Activated T-helper 17 cell treated with anti-CD3 and anti-CD28 coated beads, Interleukin-2, amount 50 U/mL, for 72 hours (primary cell): ENCODE measurements at regions not wholly inside any gene's neighbourhood (a gene's known extent, or its start where the extent isn't known, plus 50 kb on each side); places are given as distances from the start of the nearest gene placed in this dataset.

Source experiments
- ATAC-seq: fragments of 150-1000 bp; cut with Tn5 transposase; replicated peaks from 2 replicates; pipeline ENCODE4 v1.10.0; 2021; ENCODE audit warnings: mild to moderate bottlenecking, moderate library complexity
- H3K27ac Mint-ChIP-seq: one replicate; pipeline ENCODE4 v1.8.0; 2022; ENCODE audit warnings: mixed read lengths
- H3K27me3 Mint-ChIP-seq: one replicate; pipeline ENCODE4 v1.8.0; 2022; ENCODE audit warnings: mixed read lengths
- H3K36me3 Mint-ChIP-seq: one replicate; pipeline ENCODE4 v1.8.0; 2022; ENCODE audit warnings: low read depth, mild to moderate bottlenecking, mixed read lengths
- H3K4me1 Mint-ChIP-seq: one replicate; pipeline ENCODE4 v1.8.0; 2022; ENCODE audit warnings: mixed read lengths
- H3K4me3 Mint-ChIP-seq: one replicate; pipeline ENCODE4 v1.8.0; 2022; ENCODE audit warnings: mild to moderate bottlenecking, mixed read lengths
- H3K9me3 Mint-ChIP-seq: one replicate; pipeline ENCODE4 v1.8.0; 2022; ENCODE audit warnings: mixed read lengths

DNA sequence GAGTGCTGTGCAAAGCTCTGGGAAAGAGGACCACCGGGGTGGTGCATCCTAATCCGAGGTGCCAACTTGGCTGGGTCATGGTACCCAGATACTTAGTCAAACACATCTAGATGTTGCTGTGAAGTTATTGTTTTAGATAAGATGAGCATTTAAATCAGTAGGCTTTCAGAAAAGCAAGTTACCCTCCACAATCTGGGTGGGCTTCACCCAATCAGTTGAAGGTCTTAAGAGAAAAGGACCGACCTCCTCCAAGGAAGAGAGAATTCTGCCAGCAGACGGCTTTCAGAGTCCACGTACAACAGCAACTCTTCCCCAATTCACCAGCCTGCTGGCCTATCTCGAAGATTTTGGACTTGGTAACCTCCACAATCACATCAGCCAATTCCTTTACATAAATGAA, 338.1 kb downstream of the C16orf95 start:
- H3K27ac Mint-ChIP-seq: no peak overlapping the region
- no peaks in the 10 kb centered on the region for H3K9me3 Mint-ChIP-seq
- no peak overlapping the region for H3K4me3 Mint-ChIP-seq
- H3K4me1 Mint-ChIP-seq: no peaks in the 10 kb centered on the region
- H3K27me3 Mint-ChIP-seq: peaks cover 7% of the 10 kb centered on the region
- no peak for ATAC-seq
- H3K36me3 Mint-ChIP-seq: no peaks in the 10 kb centered on the region

- H3K27ac Mint-ChIP-seq: no peak overlapping the region
- no peak overlapping the region for H3K4me3 Mint-ChIP-seq
- no peaks in the 10 kb centered on the region for H3K4me1 Mint-ChIP-seq
- H3K9me3 Mint-ChIP-seq: no peaks in the 10 kb centered on the region
- ATAC-seq: no peak
- H3K36me3 Mint-ChIP-seq: no peaks in the 10 kb centered on the region
- H3K27me3 Mint-ChIP-seq: peaks cover 7% of the 10 kb centered on the region
These were observed 337.1 kb downstream of the C16orf95 start for GRCh38 chr16:86979984-86980553.

GRCh38 chr16:86980644-86981043, 336.5 kb downstream of the C16orf95 start:
- H3K4me1 Mint-ChIP-seq: no peaks in the 10 kb centered on the region
- no peak overlapping the region for H3K27ac Mint-ChIP-seq
- H3K36me3 Mint-ChIP-seq: no peaks in the 10 kb centered on the region
- H3K9me3 Mint-ChIP-seq: no peaks in the 10 kb centered on the region
- ATAC-seq: no peak
- peaks cover 7% of the 10 kb centered on the region for H3K27me3 Mint-ChIP-seq
- H3K4me3 Mint-ChIP-seq: no peak overlapping the region

DNA sequence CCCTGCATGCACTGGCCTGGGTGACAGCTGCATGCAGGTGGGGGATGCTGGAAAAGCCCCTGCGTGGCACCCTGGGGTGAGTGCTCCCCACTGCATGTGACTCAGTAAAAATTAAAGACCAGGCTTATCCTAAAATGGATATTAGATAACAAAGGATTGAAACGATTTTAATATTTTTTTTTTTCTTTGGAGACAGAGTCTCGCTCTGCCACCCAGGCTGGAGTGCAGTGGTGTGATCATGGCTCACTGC, 334.9 kb downstream of the C16orf95 start:
- Mint-ChIP-seq H3K36me3 (no peaks in the 10 kb centered on the region), H3K27me3 (peaks cover 7% of the 10 kb centered on the region), H3K4me1 (no peaks in the 10 kb centered on the region), H3K4me3 (no peak overlapping the region), H3K27ac (no peak overlapping the region), H3K9me3 (no peaks in the 10 kb centered on the region)
- no peak for ATAC-seq

DNA sequence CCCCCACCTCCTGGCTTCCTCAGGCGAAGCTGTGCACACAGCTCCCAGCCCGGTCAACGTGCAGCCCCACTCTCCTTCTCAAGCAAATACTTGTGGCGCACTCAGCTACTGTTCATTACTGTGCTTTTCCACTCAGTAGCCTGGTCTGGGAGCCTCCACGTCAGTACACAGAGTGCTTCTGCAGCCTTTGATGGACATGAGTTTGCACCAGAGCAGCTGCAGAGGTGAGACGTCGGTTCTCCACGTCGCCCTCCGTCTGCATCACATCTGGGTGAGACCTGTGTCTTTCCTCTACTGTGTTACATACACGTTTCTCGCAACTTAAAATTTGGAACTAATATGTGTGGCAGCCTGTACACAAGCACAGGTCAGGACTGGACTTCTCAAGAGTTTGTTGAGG, 334.3 kb downstream of the C16orf95 start:
- H3K4me1 Mint-ChIP-seq: no peaks in the 10 kb centered on the region
- no peak overlapping the region for H3K4me3 Mint-ChIP-seq
- no peak for ATAC-seq
- peaks cover 7% of the 10 kb centered on the region for H3K27me3 Mint-ChIP-seq
- H3K9me3 Mint-ChIP-seq: no peaks in the 10 kb centered on the region
- H3K27ac Mint-ChIP-seq: no peak overlapping the region
- no peaks in the 10 kb centered on the region for H3K36me3 Mint-ChIP-seq

DNA sequence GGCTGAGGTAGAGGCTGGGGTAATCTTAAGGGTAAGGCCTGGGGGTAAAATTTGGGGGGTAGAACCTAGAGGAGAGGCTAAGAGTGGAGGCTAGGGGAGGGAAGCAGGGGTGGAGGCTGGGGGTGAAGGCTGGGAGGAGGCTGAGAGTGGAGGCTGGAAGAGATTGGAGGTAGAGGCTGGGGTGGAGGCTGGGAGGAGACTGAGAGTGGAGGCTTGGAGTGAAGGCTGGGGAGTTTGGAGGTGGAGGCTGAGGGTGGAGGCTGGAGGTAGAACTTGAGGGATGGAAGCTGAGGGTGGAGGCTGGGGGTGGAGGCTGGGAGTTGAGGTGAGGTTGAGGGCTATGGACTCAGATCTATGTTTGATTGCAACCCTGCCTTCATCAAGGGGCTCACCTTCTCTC, 333.6 kb downstream of the C16orf95 start:
- H3K27me3 Mint-ChIP-seq: peaks cover 7% of the 10 kb centered on the region
- no peak for ATAC-seq
- no peaks in the 10 kb centered on the region for H3K9me3 Mint-ChIP-seq
- H3K27ac Mint-ChIP-seq: no peak overlapping the region
- no peak overlapping the region for H3K4me3 Mint-ChIP-seq
- no peaks in the 10 kb centered on the region for H3K4me1 Mint-ChIP-seq
- no peaks in the 10 kb centered on the region for H3K36me3 Mint-ChIP-seq

GRCh38 chr16:86984343-86984742, 332.8 kb downstream of the C16orf95 start:
- no peaks in the 10 kb centered on the region for H3K36me3 Mint-ChIP-seq
- no peak overlapping the region for H3K4me3 Mint-ChIP-seq
- ATAC-seq: no peak
- no peak overlapping the region for H3K27ac Mint-ChIP-seq
- no peaks in the 10 kb centered on the region for H3K4me1 Mint-ChIP-seq
- no peaks in the 10 kb centered on the region for H3K9me3 Mint-ChIP-seq
- peaks cover 7% of the 10 kb centered on the region for H3K27me3 Mint-ChIP-seq

- ATAC-seq: no peak
- Mint-ChIP-seq H3K4me3 (no peak overlapping the region), H3K4me1 (no peaks in the 10 kb centered on the region), H3K9me3 (no peaks in the 10 kb centered on the region), H3K36me3 (no peaks in the 10 kb centered on the region), H3K27me3 (peaks cover 7% of the 10 kb centered on the region), H3K27ac (no peak overlapping the region)
These were observed 332.1 kb downstream of the C16orf95 start for GRCh38 chr16:86984991-86985647.

- Mint-ChIP-seq H3K4me1 (no peaks in the 10 kb centered on the region), H3K36me3 (no peaks in the 10 kb centered on the region), H3K27ac (no peak overlapping the region), H3K9me3 (no peaks in the 10 kb centered on the region), H3K4me3 (no peak overlapping the region), H3K27me3 (peaks cover 9% of the 10 kb centered on the region)
- no peak for ATAC-seq
These were observed 331.6 kb downstream of the C16orf95 start for GRCh38 chr16:86985648-86986015.

DNA sequence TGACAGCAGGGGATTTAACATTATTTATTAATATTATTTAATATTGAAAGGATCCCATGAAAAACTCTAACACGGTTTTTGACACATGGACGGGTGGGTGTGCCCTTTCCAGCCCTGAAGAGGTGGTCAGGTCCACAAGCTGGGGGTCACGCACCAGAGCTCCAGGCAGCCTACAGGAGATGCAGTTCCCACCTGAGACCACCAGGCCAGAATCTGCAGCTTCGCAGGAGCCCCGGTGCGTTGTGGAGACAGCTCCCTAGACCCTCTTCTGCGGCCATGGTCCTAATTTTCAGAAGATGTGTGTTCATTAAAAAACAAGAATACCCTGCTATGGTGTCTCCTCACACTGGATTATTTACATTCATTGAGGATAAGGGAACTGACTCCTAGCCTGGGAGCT, 331.1 kb downstream of the C16orf95 start:
- H3K4me1 Mint-ChIP-seq: no peaks in the 10 kb centered on the region
- no peak for ATAC-seq
- H3K27ac Mint-ChIP-seq: no peak overlapping the region
- H3K9me3 Mint-ChIP-seq: no peaks in the 10 kb centered on the region
- H3K27me3 Mint-ChIP-seq: peaks cover 12% of the 10 kb centered on the region
- no peaks in the 10 kb centered on the region for H3K36me3 Mint-ChIP-seq
- no peak overlapping the region for H3K4me3 Mint-ChIP-seq

DNA sequence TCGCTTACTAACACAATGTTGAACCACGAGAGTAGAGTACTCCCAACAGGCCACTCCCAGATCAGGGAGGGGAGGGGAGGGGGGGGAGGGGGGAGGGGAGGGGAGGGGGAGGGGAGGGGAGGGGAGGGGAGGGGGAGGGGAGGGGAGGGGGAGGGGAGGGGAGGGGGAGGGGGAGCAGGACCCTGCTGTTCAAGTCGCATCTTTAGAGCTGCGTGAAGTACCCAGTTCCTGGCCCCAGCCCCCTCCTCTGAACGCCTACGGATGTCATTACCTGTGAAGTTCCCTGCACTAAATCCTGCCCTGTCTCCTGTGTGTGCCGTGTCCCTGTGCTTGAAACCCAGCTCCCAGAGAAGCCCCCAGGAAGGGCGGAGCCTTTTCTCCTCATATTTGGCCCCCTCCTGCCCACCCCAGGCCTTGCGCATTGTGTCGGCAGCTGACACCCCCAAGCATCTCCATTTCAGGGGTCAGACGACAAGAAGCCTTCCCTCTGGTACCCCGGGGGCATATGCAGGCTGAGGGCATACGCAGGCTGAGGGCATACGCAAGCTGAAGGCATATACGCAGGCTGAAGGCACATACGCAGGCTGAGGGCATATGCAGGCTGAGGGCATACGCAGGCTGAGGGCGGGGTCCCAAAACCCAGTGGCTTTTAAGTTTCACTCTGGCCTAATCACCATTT, 330.2 kb downstream of the C16orf95 start:
- no peaks in the 10 kb centered on the region for H3K9me3 Mint-ChIP-seq
- no peaks in the 10 kb centered on the region for H3K36me3 Mint-ChIP-seq
- H3K4me1 Mint-ChIP-seq: no peaks in the 10 kb centered on the region
- H3K4me3 Mint-ChIP-seq: no peak overlapping the region
- no peak for ATAC-seq
- H3K27me3 Mint-ChIP-seq: peaks cover 17% of the 10 kb centered on the region
- H3K27ac Mint-ChIP-seq: no peak overlapping the region

DNA sequence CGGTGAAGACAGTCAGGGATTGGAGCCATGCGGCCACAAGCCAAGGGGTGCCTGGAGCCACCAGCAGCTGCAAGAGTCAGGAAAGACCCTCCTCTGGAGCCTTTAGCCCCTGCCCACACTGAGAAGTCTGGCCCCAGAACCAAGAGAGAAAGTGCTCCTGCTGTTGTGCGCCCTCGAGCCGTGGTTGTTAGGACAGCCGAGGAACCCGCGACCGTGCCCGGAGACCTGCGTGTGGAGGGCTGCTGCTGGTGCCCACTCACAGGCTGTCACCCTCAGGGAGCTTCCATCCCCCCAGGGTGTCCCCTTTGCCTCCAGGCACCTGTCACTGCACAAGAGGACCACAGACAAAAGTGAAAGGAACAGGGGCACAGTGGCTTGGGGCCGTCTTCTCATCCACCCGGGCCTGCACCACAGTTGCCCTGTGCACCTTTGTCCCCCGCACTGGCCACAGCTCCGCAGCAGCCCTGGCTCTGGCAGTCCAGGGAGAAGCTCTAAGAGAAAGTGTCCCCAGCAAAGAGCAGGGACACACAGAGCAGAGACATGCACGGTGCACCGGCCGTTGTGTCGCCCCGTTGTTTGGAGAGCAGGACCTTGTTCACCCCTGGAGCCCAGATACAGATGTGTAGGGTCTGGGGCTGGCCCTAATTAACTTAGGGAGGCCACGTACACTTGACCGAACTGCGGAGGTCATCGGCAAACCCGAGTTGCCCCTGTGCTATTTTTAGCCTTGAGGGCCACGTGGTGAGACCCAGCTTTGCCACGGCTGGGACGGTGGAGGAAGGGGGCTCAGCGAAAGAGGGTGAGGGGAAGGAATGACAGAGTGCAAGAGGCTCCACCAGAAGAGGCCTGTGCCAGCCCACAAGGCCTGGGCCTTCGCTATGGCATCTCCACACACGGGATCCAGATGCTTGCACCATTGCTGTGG, 329.2 kb downstream of the C16orf95 start:
- H3K36me3 Mint-ChIP-seq: no peaks in the 10 kb centered on the region
- no peaks in the 10 kb centered on the region for H3K4me1 Mint-ChIP-seq
- ATAC-seq: no peak
- no peak overlapping the region for H3K27ac Mint-ChIP-seq
- H3K27me3 Mint-ChIP-seq: peaks cover 26% of the 10 kb centered on the region
- peaks cover 3% of the 10 kb centered on the region for H3K9me3 Mint-ChIP-seq
- H3K4me3 Mint-ChIP-seq: no peak overlapping the region

DNA sequence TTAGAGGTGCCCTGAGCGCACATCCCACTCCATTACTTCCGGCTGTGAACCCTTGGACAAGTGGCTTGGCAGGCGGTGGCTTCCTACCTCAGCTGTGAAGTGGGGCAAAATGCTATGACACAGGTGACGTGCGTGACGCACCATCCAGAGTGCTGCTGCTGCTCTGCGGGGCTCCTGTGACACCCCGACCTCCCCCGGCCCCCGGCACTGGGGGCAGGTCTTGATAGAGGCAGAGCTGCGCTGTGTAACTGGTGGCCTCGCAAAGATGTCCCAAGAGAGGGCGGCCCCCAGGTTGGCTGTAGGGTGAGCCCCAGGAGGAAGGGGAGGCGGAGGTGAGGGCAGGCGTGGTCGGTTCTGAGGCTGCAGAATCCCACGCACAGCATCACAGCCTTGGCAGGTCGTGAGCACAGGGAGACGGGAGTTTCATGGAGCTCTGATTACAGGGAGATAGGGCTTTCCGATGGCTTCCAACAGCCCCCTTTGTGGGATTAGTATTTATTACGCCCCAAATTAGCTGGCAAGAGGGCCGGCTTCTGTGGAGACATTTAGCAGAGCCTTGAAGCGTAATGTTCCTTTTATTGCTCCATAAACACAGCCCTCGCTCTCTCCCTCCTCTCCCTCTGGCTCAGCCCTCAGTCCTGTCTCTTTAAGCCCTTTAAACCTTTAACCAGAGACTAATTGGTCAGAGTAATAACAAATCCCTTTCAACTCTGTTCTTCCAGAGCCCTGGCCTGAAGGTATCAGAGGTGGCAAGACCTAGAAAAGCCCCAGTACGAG, 328.1 kb downstream of the C16orf95 start:
- no peak for ATAC-seq
- peaks cover 30% of the 10 kb centered on the region for H3K27me3 Mint-ChIP-seq
- no peaks in the 10 kb centered on the region for H3K36me3 Mint-ChIP-seq
- H3K27ac Mint-ChIP-seq: no peak overlapping the region
- no peaks in the 10 kb centered on the region for H3K4me1 Mint-ChIP-seq
- H3K9me3 Mint-ChIP-seq: peaks cover 3% of the 10 kb centered on the region
- H3K4me3 Mint-ChIP-seq: no peak overlapping the region

DNA sequence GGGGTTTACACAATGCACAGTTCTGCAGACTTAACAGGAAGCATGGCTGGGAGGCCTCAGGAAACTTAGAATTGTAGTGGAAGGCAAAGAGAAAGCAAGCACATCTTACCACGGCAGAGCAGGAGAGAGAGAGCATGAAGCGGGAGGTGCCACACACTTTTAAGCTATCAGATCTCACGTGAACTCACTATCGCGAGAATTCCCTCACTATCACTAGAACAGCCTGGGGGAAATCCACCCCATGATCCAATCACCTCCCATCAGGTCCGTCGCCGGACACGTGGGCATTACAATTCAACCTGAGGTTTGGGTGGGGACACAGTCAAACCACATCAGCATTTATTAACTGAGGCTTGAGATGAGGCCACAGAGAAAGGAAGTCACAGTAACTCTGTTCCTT, 326.7 kb downstream of the C16orf95 start:
- H3K4me3 Mint-ChIP-seq: no peak overlapping the region
- H3K9me3 Mint-ChIP-seq: peaks cover 3% of the 10 kb centered on the region
- H3K4me1 Mint-ChIP-seq: no peaks in the 10 kb centered on the region
- H3K27me3 Mint-ChIP-seq: peaks cover 30% of the 10 kb centered on the region
- no peak for ATAC-seq
- H3K27ac Mint-ChIP-seq: no peak overlapping the region
- H3K36me3 Mint-ChIP-seq: no peaks in the 10 kb centered on the region
